Epithelial cell of prostate (primary cell): ENCODE measurements at regions not wholly inside any gene's neighbourhood (a gene's known extent, or its start where the extent isn't known, plus 50 kb on each side); places are given as distances from the start of the nearest gene placed in this dataset.
"Not testable (repeated sequence)": the region's sequence is repeated elsewhere in the genome, so short reads cannot be mapped to it uniquely, and the experiment has no call there.

Experiments used
- DNase-seq: peaks from one replicate; pipeline ENCODE4 v3.0.0-alpha.2; 2011; ENCODE audit warnings: low read depth, low spot score
- H3K27ac ChIP-seq: fragments of 450-650 bp; 2 replicates; pipeline ENCODE4 v1.5.1; 2017; ENCODE audit warnings: mild to moderate bottlenecking

DNA sequence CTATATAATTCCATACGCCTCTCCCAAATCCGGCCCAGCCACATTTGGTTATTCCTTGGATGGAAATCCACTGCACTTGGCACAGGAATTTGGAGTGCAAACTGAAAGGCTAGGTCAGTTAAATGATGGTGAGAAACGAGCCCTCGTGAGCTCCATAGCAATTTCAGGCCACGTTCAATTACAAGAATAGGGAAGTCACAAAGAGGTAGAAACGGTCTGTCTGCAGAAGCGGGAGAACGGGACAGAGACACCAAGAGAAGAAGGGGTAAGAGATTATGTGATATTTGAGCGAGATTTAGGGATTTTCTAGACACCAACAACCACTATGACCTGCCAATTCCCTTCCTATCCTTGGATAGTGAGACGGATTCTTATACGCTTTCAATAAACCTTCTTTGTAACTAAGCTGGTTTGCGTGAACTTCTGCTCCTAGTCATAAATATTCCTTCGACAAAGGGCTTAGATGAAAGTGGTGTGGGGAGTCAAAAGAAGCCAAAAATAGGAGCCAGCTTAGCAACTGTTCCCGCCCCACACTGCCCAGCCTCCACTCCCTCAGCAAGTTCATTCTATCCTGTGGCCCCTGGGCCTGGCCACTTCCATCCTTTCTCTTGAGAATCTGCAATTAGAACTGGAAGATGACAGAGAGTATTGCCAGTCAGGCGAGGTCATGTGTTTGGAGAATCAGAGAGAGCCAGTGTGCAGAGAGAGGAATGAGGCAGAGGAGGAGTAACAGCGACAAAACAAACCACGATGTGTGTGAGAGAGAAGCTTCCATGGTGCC, 118.4 kb downstream of the ZNF608 start:
- DNase-seq: no peak
- H3K27ac ChIP-seq: no peak overlapping the region

DNA sequence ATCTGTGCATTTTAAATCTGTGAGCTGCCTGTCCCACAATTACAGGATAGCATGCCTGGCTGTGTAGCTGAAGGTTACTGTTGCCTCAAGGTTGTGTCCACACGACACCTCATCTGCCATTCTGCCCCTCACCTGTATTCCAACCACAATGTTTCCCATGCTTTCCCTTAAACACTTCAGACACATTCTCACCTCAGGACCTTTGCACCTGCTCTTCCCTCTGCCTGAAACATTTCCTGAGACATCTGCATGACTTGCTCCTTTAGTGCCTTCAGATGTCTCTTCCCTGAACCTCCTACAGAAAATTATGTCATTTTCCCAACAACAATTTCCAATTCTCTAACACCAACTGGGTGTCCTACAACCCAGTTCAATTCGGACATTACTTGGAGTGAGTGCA, 120.4 kb downstream of the ZNF608 start:
- DNase-seq: no peak
- no peak overlapping the region for H3K27ac ChIP-seq

DNA sequence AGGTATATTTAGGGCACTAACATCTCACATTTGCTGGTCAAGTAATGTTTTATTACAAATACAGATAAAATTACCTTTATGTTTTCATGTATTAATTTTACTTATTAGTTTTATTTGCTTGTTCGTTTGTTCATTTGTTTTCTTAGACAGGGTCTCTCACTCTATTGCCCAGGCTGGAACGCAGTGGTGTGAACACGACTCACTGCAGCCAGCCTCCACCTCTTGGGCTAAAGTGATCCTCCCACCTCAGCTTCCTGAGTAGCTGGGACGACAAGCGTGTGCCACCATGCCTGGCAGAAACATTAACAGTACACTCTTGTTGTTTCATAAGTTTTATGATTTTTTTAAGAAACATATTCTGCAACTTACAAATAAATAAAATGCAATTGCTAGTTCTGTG, 123.2 kb downstream of the ZNF608 start:
- H3K27ac ChIP-seq: no peak overlapping the region
- DNase-seq: no peak

DNA sequence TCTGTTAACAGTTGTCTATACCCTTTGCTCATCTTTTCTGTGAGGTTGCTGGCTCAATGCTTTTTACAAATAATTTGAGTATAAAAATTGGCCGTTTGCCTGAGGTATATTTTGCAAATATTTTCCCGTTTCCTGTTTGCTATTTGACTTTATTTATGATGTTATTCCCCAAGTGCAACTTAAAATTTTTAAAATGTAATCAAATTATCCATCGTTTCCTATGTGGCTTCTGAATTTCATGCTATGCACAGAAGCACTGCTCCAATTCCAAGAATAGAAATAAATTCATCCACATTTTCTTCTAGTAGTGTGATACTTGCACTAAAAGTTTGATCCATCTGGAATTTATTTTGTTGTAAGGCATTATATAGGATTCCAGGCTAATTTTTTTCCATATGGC, 123.6 kb downstream of the ZNF608 start:
- H3K27ac ChIP-seq: no peak overlapping the region
- no peak for DNase-seq

DNA sequence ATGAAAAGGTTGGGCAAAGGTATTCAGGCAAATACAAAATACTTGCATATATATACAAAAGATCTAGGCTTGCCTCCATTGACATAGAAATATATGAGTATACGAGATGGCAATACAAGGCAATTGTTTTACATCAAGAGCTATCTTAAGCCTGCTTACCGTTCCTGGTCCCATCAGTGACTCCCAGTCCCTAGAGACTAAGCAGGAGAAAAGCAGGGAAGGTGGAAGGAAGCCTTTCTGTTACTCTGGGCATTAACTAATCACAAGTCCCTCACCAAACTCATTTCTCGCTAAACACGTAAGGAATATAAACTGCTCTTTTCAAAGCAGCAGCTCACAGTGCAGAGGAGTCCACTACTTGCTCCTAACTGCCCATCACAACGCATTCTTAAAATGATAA, 125.2 kb downstream of the ZNF608 start:
- no peak overlapping the region for H3K27ac ChIP-seq
- no peak for DNase-seq

DNA sequence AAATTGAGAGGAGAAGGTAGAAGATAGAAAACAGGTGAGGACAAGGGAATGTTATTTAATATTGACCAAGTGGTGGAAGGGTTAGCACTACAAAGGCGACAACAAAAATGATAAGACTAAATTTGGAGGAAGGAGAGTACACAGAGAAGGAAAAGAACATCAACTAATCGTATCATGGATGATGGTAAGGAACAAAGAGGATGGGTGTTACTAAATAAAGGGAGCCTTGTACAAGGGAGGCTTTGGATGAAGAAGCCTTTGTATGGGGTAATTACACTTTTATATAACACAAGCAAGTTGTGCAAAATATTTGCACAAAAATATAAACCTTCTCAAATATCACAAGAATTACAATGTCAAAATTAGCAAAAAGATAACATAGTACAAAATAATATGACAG, 125.7 kb downstream of the ZNF608 start:
- no peak overlapping the region for H3K27ac ChIP-seq
- no peak for DNase-seq

DNA sequence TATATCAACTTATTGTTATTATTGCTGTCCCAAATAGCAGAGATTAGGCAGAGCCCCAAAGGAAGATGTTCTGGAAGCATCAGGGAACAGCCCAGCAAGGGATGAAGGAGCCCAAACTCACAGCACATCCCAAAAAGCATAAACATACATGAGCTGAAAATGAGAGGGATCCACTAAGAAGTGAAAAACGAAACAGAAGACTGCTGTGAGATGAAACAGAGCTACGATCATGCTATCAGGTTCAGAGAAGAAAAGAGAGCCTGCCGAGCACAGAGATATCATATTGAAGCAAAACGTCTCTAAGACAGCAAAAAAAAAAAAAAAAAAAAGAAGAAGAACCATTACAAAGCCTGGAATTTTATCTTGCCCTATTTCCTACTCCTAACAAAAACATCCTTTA, 127.3 kb downstream of the ZNF608 start:
- H3K27ac ChIP-seq: no peak overlapping the region
- DNase-seq: no peak

DNA sequence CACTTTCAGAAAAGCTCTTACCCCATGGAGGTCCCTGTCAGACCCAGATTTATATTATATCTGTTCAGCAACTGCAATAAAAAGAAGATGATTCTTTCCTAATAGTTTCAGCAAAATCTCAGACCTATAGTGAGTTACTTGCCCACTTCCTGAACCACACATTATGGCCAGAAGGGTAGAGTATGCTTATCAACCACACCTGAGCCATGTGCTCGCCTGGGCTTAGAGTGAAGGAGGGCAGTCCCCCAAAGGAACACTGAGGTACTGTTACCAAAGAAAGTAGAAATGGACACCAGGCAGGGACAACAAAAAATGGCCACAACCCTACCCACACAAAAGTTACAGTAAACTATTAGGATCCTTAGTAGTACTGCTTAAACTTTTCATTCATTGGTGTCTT, 128.7 kb downstream of the ZNF608 start:
- no peak overlapping the region for H3K27ac ChIP-seq
- no peak for DNase-seq

DNA sequence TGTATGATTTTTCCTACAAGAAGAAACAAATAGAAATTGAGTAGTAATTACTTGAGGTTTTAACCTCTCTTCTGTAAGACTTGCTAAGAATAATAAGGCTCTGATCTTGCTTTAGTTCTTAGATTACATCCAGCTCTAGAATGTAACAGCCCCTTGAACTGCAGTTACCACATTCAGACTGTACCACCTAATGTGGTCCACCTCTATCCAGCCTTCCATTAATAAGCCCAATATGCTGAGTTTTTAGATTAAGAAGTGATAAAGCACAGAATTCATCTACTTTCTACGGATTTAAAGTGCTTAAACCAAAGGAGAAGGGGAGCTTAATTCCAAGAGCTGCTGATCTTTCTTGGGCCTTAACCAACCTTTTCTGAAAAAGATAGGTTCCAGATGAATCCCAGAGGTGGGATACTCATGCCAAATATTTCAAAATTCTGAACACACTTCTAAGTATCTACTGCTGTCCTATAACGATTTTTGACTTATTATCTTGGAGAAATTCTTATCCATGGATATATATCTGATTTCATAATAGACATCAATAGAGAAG, 131.5 kb downstream of the ZNF608 start:
- H3K27ac ChIP-seq: no peak overlapping the region
- no peak for DNase-seq

DNA sequence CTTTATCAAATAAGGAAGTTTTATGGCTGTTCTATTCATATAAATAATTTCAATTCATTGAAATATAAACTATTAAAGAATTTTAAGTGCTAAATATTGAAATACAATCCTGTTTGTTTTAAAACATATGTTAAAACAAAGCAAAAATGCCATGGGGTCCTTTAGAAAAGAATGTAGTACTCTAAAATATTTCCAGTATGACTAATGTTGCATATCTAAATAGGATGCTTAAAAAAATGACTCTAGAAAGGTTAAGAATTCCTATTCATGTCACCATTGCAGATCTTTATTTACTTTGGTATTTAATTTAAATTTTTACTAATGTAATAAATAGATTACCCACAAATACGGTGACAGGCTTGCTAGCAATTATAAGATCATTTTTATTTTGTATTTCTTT, 132.3 kb downstream of the ZNF608 start:
- no peak for DNase-seq
- H3K27ac ChIP-seq: no peak overlapping the region

DNA sequence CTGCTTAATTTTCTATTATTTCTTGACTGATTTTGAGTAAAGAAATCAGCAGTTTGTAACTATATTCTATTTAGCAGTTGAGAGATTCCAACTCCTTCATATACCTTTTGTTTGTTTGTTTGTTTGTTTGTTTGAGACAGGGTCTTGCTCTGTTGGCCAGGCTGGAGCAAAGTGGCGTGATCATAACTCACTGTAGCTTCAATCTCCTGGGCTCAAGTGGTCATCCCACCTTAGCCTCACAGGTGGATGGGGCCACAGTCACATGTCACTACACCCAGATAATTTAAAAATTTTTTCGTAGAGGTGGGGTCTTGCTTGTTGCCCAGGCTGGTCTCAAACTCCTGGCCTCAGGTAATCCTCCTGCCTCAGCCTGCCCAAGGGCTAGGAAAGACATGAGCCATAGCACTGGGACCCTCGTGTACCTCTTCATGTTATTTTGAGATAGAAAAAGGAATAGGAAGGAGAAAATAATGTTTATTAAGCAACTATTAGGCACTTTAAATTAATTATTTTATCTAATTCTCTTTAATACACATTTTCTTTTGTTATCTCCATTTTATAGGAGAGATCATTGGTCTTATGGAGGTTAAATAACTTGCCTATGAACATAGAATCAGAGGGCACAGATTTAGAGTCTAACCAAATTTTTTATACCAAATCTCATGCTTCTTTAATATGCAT, 133.0 kb downstream of the ZNF608 start:
- H3K27ac ChIP-seq: no peak overlapping the region
- no peak for DNase-seq

DNA sequence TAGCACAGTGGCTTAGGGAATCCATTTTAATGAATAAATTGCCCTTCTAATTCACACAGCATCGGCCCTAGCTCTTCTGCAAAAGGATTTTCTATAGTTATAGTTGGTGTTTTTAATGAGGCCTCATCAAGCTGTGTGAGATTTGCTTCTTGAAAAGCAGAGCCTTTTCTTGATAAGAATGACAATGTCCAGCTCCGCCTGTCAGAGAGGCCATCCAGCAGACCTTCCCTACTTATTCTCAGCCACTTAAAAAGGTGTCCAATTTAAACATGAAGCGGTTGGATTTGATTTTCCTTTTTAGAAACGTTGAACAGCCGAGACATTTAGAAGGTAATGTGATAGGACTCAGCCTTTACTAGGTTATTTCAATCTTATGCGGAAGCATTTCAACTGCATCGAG, 134.4 kb downstream of the ZNF608 start:
- no peak for DNase-seq
- H3K27ac ChIP-seq: no peak overlapping the region

DNA sequence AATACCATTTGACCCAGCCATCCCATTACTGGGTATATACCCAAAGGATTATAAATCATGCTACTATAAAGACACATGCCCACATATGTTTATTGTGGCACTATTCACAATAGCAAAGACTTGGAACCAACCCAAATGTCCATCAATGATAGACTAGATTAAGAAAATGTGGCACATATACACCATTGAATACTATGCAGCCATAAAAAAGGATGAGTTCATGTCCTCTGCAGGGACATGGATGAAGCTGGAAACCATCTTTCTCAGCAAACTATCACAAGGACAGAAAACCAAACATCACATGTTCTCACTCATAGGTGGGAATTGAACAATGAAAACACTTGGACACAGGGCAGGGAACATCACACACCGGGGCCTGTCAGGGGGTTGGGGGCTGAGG, 135.2 kb downstream of the ZNF608 start:
- H3K27ac ChIP-seq, DNase-seq: not testable (repeated sequence)

DNA sequence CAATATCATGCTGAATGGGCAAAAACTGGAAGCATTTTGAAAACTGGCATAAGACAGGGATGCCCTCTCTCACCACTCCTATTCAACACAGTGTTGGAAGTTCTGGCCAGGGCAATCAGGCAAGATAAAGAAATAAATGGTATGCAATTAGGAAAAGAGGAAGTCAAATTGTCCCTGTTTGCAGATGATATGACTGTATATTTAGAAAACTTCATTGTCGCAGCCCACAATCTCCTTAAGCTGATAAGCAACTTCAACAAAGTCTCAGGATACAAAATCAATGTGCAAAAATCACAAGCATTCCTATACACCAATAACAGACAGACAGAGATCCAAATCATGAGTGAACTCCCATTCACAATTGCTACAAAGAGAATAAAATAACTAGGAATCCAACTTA, 136.8 kb downstream of the ZNF608 start:
- DNase-seq, H3K27ac ChIP-seq: not testable (repeated sequence)

DNA sequence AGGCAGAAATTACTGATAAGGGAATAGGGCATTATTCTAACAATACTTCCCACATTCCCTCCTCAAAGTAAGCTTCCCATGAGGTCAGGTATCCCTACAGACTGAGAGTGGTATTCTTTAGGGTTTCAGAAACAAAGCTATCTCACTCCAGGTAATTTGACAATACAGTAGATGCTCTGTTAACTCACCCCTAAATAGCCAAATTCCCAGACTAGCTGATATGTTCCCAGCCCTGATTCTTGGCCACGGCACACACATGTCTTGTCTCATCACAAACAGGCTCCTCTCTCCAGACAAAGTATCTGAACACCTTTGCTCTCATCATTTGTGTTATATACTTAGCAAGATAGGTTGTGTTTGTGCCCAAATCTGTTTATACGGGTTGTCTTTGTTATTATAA, 139.9 kb downstream of the ZNF608 start:
- H3K27ac ChIP-seq: no peak overlapping the region
- no peak for DNase-seq

DNA sequence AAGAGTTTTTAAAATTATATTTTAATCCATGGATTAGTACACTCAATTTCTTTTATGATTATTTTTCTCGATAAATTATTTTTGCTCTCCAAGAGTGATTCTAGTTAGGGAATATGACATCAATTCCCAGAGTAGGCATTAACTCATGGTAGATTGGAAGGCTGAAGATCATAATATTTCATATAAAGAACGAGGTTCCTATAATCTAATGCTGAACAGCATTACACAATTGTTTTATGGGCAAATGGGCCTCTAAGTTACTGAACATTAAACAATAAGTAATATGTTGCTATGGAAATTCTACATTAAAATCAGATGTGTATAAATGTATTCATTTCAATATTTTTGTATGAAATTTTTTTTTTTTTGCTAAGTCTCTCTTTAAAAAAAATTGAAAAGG, 140.3 kb downstream of the ZNF608 start:
- peak overlapping the region; percentile 66 for H3K27ac ChIP-seq
- no peak for DNase-seq

DNA sequence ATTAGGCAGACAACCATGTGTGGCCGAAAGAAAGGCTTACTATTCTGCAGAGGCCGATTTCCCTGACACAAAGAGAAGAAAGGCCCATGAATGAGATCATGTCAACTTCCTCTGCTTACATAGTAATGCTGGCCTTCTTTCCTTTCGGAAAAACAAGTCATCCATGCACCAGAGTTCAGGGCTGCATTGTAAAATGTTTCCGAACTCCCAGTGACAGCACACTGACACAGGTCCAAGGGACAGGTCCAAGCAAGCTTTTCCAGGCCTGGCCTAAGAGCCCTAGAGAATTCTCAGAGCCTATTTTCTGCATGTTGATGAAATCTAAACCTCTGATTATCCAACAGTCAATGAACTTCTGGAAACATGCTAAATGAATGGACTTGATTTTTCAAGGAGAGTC, 140.9 kb downstream of the ZNF608 start:
- H3K27ac ChIP-seq: peak overlapping the region; percentile 66
- DNase-seq: no peak

DNA sequence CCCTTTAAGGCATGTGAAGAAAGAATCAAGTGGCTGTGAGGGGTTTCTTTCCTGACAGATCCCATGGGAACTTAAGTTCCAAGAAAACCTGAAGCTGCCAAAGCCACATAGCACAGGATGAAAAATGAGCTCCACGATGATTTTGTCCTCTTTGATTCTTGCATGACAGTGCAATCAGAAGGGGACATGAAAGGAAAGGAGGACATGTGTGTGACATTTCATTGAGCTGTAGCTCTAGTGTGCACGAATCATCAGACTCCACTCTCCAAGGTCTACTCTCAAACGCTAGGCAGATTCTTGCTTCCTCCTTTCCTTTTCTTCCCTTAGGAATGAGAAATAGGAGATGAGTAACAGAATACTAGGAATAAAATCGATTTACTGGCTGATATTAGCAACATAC, 142.0 kb downstream of the ZNF608 start:
- DNase-seq: no peak
- no peak overlapping the region for H3K27ac ChIP-seq

DNA sequence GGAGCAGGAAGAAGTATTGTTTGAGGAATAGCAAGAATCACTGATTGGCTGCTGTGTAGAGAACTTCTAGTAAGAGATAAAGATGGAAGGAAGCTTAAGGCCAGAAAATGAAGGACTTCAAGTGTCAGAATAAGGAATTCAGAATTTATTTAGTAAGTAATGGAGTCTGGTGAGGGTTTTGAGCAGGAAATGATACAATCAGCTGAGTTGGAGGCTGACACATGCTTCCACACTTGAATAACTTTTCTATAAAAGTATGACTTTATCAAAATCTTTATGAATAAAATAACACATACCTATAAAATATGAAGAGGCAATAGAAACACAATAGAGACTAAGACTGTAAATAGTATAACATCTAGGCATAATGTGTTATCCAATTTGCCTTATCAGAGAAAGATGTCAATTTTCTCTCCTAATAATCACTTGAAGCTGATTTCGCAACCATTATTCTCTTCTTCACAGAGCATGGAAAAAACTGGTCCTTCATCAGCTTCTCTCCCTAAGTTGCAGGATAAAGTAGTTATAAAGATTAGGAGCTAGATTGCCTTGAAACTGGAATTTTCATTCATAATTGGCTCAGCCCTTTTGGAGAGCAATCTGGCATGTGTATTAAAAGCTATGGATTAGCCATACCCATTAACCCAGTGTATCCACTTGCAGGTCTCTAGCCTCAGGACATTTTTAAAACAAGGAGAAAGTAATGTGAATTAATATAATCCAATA, 143.4 kb downstream of the ZNF608 start:
- peak overlapping the region; percentile 14 for H3K27ac ChIP-seq
- no peak for DNase-seq

DNA sequence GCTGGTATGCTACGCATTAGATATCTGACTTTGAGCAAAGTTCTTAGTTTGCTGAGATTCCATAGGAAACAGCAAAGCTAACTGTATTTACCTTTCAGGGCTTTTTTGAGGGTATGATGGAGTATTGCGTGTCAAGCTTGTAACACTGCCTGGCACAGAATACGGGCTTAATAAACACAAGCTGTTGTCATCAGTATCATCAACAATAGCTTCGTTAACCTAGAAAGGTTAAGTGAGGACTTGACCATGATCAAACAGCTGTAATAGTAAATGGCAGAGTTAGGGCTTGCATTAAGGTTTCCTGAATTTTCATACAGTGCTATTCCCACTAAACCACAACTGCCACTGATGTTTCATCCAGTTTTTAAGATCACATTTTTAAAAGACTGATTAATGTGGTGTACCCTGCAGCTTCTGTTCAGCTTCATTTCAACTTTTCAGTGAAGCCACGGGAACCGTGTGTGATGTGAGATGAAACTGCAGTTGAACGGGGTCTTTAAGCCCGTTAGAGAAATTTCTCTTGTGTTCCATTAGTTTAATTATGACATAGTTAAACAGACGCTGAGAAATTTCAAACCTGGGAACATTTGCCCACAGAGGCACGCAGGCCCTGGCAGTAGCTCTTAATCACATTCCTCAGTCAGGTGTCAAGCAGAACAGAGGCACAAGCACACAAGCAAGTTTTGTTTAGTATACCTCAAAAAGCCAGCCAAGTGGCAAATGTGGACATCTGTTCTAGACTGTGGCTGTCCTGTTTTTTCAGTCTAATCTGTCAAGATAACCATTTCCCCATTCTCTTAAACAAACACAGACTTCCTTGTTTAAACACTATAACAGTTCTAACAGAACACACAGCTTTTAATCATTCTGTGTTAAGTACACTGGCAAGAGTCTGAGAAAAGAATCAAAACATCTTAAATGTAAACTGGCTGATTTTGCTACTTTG, 147.1 kb downstream of the ZNF608 start:
- peak overlapping the region; percentile 36 for H3K27ac ChIP-seq
- DNase-seq: no peak
